Panc1 (cell line): ENCODE measurements at regions not wholly inside any gene's neighbourhood (a gene's known extent, or its start where the extent isn't known, plus 50 kb on each side); places are given as distances from the start of the nearest gene placed in this dataset.

Source experiments
- ATAC-seq: fragments of 200-7000 bp; cut with Tn5 transposase; 2 replicates; pipeline ENCODE4 v1.9.1; 2020; ENCODE audit warnings: mild to moderate bottlenecking, moderate library complexity
- BruUV-seq: library from RNA; stranded (reverse); fragments of 400-500 nt; replicated peaks from 2 replicates; lab custom pipeline; 2021; lab: Mats Ljungman, UMichigan
- CTCF ChIA-PET: fragments of 300-600 bp; sonication (Branson Sonifier 250); formaldehyde crosslinking; loops from one replicate; lab custom pipeline; 2022; ENCODE audit warnings: antibody characterized with exemption; lab: Charles Lee
- POLR2A ChIA-PET: fragments of 300-600 bp; sonication (Branson Sonifier 250); formaldehyde crosslinking; loops from one replicate; lab custom pipeline; 2022; ENCODE audit warnings: antibody characterized with exemption; lab: Charles Lee
- DNase-seq: peaks from one replicate; pipeline ENCODE4 v3.0.0-alpha.2; 2010; ENCODE audit warnings: low read depth, low spot score
- H3K27ac ChIP-seq: 2 replicates; pipeline ENCODE4 v1.5.1; 2011; ENCODE audit warnings: mild to moderate bottlenecking, low read length, inconsistent platforms
- H3K27me3 ChIP-seq: fragments of 200-500 bp; sonication (Bioruptor generic); 2 replicates; pipeline ENCODE4 v1.6.0; 2014; ENCODE audit warnings: low read length, inconsistent platforms; ENCODE audit not compliant: control insufficient read depth, insufficient read depth
- H3K36me3 ChIP-seq: fragments of 200-500 bp; sonication (Bioruptor generic); 2 replicates; pipeline ENCODE4 v1.5.1; 2014; ENCODE audit warnings: inconsistent platforms, mild to moderate bottlenecking, low read length, moderate library complexity; ENCODE audit not compliant: control insufficient read depth, insufficient read depth
- H3K4me1 ChIP-seq: 2 replicates; pipeline ENCODE4 v1.5.1; 2011; ENCODE audit warnings: inconsistent platforms, mild to moderate bottlenecking, low read length, moderate library complexity; ENCODE audit not compliant: control insufficient read depth, insufficient read depth
- H3K4me3 ChIP-seq, 2 experiments: 2 replicates each; pipeline ENCODE4 v1.5.1; 2011 to 2012; ENCODE audit warnings: low read depth in 2 of 2, low read length in 2 of 2, mild to moderate bottlenecking in 2 of 2, inconsistent platforms in 1 of 2, moderate library complexity in 1 of 2
- H3K9me3 ChIP-seq: fragments of 200-500 bp; sonication (Bioruptor generic); 2 replicates; pipeline ENCODE4 v1.5.1; 2014; ENCODE audit warnings: low read depth, mild to moderate bottlenecking, inconsistent platforms, low read length, moderate library complexity; ENCODE audit not compliant: control insufficient read depth, insufficient read depth
- POLR2AphosphoS5 ChIP-seq: IDR thresholded peaks from 2 replicates; pipeline ENCODE4 v1.6.1; 2012; ENCODE audit warnings: mild to moderate bottlenecking, low read depth, low read length, moderate library complexity
- SIN3A ChIP-seq: IDR thresholded peaks from 2 replicates; pipeline ENCODE4 v1.6.1; 2012; ENCODE audit warnings: low read depth, mild to moderate bottlenecking, low read length, moderate library complexity, borderline replicate concordance; ENCODE audit not compliant: insufficient read depth
- TCF7L2 ChIP-seq: IDR thresholded peaks from 2 replicates; pipeline ENCODE4 v1.6.1; 2011; ENCODE audit warnings: mild to moderate bottlenecking, low read depth, low read length, inconsistent platforms
- in situ Hi-C: cut with HindIII; loops from 2 replicates; pipeline ENCODE4 v1.10.0; 2016; ENCODE audit warnings: low sequenced_read_pairs, low pct_unique_long_range_greater_than_20kb
- intact Hi-C: fragments of 100-400 bp; cut with micrococcal nuclease; formaldehyde crosslinking; loops from one replicate; pipeline ENCODE4 v1.10.0; 2022; ENCODE audit not compliant: unreplicated experiment
- TF ChIP-seq, protein P1 (sequence below), 2 experiments: IDR thresholded peaks; 2 replicates each; pipeline ENCODE4 v1.6.1; 2011 to 2012; ENCODE audit warnings: low read depth in 2 of 2, control low read depth in 1 of 2, low read length in 1 of 2, mild to moderate bottlenecking in 1 of 2, moderate library complexity in 1 of 2; ENCODE audit not compliant: insufficient read depth in 1 of 2
- TF ChIP-seq, protein P2 (sequence below): fragments of 450-650 bp; IDR thresholded peaks from 2 replicates; pipeline ENCODE4 v1.5.1; 2017; ENCODE audit warnings: mild to moderate bottlenecking

DNA sequence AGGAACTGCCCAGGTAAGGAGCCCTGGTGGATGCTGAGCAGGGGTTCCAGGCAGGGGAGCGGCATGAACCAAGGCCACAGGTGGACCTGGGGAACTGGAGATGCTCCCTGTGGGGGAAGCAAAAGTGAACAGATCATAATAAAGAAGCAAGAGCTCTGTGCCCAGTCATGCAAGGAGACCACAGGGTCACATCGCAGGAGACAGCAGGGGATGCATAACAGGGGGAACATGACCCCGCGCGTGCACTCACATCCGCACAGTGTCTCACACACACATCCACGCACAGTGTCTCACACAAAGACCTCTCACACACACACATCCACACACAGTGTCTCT is 473.3 kb upstream of the HS6ST1 start:
- Histone ChIP-seq H3K27me3 (no peaks in the 10 kb centered on the region), H3K9me3 (no peaks in the 10 kb centered on the region), H3K27ac (no peak overlapping the region), H3K4me3 (no peak overlapping the region), H3K4me1 (no peaks in the 10 kb centered on the region), H3K36me3 (no peaks in the 10 kb centered on the region)
- CTCF ChIA-PET = no interaction called here
- TF ChIP-seq, protein P1, sequence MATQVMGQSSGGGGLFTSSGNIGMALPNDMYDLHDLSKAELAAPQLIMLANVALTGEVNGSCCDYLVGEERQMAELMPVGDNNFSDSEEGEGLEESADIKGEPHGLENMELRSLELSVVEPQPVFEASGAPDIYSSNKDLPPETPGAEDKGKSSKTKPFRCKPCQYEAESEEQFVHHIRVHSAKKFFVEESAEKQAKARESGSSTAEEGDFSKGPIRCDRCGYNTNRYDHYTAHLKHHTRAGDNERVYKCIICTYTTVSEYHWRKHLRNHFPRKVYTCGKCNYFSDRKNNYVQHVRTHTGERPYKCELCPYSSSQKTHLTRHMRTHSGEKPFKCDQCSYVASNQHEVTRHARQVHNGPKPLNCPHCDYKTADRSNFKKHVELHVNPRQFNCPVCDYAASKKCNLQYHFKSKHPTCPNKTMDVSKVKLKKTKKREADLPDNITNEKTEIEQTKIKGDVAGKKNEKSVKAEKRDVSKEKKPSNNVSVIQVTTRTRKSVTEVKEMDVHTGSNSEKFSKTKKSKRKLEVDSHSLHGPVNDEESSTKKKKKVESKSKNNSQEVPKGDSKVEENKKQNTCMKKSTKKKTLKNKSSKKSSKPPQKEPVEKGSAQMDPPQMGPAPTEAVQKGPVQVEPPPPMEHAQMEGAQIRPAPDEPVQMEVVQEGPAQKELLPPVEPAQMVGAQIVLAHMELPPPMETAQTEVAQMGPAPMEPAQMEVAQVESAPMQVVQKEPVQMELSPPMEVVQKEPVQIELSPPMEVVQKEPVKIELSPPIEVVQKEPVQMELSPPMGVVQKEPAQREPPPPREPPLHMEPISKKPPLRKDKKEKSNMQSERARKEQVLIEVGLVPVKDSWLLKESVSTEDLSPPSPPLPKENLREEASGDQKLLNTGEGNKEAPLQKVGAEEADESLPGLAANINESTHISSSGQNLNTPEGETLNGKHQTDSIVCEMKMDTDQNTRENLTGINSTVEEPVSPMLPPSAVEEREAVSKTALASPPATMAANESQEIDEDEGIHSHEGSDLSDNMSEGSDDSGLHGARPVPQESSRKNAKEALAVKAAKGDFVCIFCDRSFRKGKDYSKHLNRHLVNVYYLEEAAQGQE (IDR thresholded peaks at IDR 0.05; ENCODE audit: insufficient read depth in 1 of 2, low read depth in 2 of 2, low read length in 1 of 2) = no peak
- TF ChIP-seq TCF7L2 = no peak
- no peak for TF ChIP-seq SIN3A
- TF ChIP-seq, protein P2, sequence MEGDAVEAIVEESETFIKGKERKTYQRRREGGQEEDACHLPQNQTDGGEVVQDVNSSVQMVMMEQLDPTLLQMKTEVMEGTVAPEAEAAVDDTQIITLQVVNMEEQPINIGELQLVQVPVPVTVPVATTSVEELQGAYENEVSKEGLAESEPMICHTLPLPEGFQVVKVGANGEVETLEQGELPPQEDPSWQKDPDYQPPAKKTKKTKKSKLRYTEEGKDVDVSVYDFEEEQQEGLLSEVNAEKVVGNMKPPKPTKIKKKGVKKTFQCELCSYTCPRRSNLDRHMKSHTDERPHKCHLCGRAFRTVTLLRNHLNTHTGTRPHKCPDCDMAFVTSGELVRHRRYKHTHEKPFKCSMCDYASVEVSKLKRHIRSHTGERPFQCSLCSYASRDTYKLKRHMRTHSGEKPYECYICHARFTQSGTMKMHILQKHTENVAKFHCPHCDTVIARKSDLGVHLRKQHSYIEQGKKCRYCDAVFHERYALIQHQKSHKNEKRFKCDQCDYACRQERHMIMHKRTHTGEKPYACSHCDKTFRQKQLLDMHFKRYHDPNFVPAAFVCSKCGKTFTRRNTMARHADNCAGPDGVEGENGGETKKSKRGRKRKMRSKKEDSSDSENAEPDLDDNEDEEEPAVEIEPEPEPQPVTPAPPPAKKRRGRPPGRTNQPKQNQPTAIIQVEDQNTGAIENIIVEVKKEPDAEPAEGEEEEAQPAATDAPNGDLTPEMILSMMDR = no peak
- no peak for TF ChIP-seq POLR2AphosphoS5
- in situ Hi-C loops (no loop called here), intact Hi-C loops (no loop called here)
- no TSS peak for BruUV-seq
- POLR2A ChIA-PET = no interaction called here
- ATAC-seq (no peak), DNase-seq (no peak)

DNA sequence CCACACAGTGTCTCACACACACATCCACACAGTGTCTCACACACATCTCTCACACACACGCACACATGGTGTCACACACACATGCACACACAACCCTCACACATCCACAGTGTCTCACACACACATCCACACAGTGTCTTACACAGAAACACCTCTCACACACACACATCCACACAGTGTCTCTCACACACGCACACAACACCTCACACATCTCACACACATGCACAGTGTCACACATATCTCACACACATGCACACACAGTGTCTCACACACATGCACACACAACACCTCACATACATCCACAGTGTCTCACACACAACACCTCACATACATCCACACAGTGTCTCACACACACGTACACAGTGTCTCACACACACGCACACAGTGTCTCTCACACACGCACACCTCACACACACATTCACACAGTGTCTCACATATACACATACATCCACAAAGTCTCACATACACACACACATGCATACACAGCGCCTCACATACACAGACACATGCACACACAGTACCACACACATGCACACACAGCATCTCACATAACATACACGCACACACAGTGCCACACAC is 473.9 kb upstream of the HS6ST1 start:
- intact Hi-C loops = no loop called here
- no peaks in the 10 kb centered on the region for H3K9me3 ChIP-seq
- POLR2A ChIA-PET = no interaction called here
- DNase-seq = no peak
- no TSS peak for BruUV-seq
- H3K27ac ChIP-seq = no peak overlapping the region
- H3K4me1 ChIP-seq = no peaks in the 10 kb centered on the region
- CTCF ChIA-PET = no interaction called here
- no peak overlapping the region for H3K4me3 ChIP-seq
- TF ChIP-seq, protein P1 (IDR thresholded peaks at IDR 0.05; ENCODE audit: insufficient read depth in 1 of 2, low read depth in 2 of 2, low read length in 1 of 2) = no peak
- TF ChIP-seq, protein P2 = no peak
- no peak for TF ChIP-seq POLR2AphosphoS5
- no peaks in the 10 kb centered on the region for H3K27me3 ChIP-seq
- no peak for ATAC-seq
- in situ Hi-C loops = no loop called here
- H3K36me3 ChIP-seq = no peaks in the 10 kb centered on the region
